COLO668 (cell line): ENCODE measurements at regions not wholly inside any gene's neighbourhood (a gene's known extent, or its start where the extent isn't known, plus 50 kb on each side); places are given as distances from the start of the nearest gene placed in this dataset.
A peak's percentile ranks its signal among the peaks of the same experiment; 100 is the strongest.

ENCODE experiments used
- DNase-seq: peaks from one replicate; lab custom pipeline; 2025; ENCODE audit not compliant: unreplicated experiment; lab: John Stamatoyannopoulos, UW

DNA sequence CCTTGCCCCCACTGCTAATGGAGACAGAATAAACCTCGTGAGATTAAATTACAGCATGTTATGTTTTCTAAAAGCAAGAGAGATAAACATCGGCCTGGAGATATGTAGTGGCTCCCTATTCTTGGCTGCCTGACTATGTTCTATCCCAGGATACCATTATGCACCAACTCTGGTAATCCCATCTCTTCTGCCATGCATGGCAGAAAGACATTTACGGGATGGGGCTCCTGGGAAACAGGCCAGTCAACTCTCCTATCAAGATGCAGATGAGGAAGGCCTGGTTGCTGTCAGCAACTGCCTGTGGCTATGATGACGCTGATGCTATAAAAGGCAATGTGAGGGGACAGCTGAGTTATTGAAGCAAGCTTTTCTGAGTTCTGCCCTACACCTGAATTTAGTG lies 166.2 kb upstream of the VCX3A start:
- DNase-seq: no peak

DNA sequence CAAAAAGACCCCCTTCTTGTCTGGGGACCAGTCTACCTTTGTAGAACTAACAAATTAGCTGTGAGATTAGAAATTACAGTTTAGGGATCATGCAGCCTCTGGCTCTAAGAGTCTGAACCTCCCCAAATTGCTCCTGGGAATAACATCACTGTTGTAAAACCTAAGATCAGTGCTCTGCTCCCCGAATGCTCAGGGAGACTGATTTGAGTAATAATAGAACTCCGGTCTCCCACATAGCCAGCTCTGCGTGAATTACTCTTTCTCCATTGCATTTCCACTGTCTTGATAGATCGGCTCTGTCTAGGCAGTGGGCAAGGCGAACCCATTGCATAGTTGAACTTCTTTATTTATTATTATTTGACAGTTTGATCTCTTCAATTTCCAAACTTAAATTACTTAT lies 160.8 kb upstream of the VCX3A start:
- no peak for DNase-seq

- no peak for DNase-seq
Measured at GRCh38 chrX:6694977-6695376, 160.1 kb upstream of the VCX3A start.

GRCh38 chrX:6694221-6694620 lies 159.3 kb upstream of the VCX3A start:
- DNase-seq: no peak

DNA sequence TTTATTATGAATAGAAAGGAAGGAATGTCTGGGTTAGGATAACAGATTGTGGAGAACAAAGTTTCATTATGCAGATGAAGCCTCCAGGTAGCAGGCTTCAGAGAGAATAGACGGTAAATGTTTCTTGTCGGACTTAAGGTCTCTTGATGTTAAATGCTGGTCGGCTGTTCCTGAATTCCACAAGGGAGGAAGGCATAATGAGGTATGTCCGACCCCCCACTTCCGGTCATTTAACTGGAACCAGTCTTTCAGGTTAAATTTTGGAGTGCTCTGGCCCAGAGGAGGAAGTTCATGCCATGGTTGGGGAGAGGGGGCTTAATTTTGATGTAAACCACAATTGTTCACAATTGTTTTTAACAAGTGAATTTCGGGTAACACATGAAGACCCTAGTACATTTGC lies 158.1 kb upstream of the VCX3A start:
- no peak for DNase-seq

- DNase-seq: no peak
Measured at GRCh38 chrX:6685489-6685888, 150.6 kb upstream of the VCX3A start.

DNA sequence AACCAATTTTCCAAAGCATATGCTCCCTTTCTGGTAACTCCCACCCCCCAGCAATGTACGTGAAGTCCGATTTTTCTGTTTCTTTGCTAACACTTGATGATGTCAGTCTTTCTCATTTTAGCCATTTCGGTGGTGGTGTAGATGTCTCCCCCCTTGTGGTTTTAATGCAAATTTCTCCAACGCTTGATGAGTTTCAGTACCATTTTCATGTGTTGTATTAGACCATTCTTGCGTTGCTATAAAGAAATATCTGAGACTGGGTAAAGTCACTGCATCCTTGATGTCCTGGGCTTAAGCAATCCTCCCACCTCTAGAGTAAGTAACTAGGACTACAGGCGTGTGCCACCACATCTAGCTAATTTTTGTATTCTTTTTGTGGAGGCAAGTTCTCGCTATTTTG lies 148.4 kb upstream of the VCX3A start:
- DNase-seq: no peak

DNA sequence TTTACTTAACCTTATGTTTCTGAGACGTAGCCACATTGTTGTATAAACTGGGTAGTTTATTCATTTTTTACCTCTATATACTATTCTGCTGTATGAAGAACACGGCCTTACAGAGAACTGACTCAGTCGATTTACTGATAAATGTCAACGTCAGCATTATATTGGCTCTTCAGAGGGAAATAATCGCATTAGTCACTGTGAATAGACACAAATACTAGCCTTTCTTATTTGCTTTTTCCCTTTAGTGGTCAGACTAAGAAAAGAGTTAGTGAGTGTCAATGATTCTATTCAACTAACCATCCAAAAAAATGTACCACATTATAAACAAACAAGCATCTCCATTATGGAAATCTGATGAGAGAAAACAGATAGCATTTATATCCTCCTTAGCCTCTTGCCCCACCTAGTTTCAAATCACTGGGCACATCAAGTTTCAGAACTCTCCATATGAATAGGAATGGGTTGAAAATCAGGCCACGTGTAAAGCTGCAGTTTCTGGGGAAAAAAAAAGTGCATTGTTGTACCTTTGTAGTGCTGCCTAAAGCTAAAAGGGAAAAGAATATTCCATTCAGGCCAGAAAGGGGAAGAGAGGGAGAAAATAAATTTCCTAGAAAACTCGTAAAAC lies 146.7 kb upstream of the VCX3A start:
- no peak for DNase-seq

- DNase-seq: no peak
Measured at GRCh38 chrX:6679988-6680387, 145.1 kb upstream of the VCX3A start.

- no peak for DNase-seq
Measured at GRCh38 chrX:6679550-6679949, 144.6 kb upstream of the VCX3A start.

GRCh38 chrX:6678313-6678712 lies 143.4 kb upstream of the VCX3A start:
- DNase-seq: peak; percentile 26

GRCh38 chrX:6674734-6675133 lies 139.8 kb upstream of the VCX3A start:
- DNase-seq: no peak

GRCh38 chrX:6667048-6667768 lies 132.3 kb upstream of the VCX3A start:
- DNase-seq: peak; percentile 5

DNA sequence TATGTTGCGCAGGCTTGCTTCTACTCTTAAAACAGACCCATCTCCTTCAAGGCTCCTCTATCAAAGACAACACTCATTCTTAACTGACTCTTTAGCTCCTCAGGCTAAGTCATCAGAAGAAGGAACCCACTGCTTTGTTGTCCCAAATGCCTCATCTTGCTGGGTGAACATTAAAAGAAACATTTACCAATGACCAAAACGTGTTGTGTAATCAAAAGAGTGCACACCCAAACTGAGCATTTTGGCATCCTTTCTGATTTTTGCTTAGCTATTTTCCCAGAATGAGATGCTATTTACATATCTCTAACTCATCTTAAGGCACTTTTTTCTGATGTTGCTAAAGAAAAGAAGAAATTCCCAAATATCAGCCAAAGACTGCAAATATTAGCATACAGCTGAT lies 131.7 kb upstream of the VCX3A start:
- no peak for DNase-seq

DNA sequence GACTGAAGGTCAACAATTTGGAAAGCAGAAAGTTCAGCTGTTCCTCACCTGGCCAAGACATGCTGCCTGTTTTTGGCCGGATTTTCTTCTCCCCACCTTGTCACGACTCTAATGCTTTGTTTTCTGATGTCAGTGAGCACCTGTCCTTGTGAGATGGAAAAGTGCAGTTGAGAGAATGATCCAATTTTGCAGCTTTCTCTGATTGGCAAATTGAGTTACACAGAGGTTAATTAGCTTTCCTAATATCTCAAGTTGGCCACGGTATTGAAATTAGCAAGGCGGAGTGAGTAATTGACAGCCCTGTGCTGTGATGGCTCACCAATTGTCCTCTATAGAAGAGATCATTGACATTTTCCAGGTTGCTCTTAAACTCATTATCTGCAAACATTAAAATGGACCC lies 126.8 kb upstream of the VCX3A start:
- no peak for DNase-seq

DNA sequence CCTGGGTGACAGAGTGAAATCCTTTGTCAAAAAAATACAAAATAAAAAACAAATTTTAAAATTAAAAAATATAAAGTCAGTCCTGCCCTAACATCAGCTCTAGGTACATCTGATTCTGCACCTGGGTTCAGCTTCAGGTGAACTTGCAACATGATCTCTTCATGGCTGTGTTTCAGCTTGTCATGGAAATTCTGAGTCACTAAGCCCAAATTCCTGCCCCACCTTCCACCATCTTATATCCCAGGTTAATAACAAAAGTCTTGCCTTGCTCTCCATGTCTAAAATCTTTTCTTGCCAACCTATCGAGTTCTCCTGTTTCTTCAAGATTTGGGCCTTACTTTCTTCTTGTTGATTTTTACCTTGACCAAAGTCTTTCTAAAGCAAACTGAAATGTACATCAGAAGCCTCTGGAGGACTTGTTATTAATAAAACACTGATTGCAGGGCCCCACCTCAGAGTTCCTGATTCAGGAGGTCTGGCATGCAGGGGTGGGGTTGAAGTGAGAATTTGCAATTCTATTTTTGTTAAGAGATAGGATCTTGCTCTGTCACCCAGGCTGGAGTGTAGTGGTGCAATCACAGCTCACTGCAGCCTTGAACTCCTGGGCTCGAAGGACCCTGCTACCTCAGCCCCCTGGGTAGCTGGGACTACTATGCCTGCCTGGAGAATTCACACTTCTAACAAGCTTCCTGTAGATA lies 125.8 kb upstream of the VCX3A start:
- no peak for DNase-seq

- no peak for DNase-seq
Measured at GRCh38 chrX:6645216-6645615, 110.3 kb upstream of the VCX3A start.

DNA sequence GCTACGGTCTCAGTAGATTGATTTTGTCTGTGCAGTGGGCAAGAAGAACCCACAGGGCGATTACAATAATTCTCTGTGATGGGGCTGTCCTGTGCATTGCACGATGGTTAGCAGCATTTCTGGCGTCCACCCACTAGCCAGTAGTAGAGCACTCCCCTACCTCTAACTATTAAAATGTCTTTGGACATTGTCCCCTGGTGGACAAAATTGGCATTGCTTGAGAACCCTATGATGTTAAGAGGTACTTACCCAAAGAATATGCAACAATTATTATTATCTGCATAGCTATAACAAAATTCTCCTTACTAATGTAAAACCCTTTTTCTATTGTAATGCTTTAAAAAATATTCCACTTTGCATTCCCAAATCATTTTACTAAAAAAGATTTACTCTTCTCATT lies 109.5 kb upstream of the VCX3A start:
- DNase-seq: peak; percentile 0

DNA sequence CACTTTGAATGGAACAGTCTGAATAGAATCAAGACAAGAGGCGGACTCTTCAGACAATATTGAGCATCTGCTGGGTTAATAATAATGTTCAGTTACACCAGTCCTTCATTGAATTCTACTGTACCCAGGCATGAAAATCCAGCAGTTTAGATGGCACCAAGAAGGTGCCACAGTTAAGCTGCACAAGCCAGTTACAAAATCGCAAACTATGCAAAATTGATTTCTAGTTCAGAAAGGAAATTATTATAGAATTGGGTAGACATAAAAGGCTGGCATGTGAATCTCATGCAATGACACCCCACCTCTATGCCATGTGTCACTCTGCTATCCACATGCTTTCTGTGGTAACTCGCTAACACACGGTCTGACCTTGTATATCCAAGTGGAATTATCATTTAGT lies 105.8 kb upstream of the VCX3A start:
- no peak for DNase-seq

- DNase-seq: no peak
Measured at GRCh38 chrX:6614506-6614905, 79.6 kb upstream of the VCX3A start.

DNA sequence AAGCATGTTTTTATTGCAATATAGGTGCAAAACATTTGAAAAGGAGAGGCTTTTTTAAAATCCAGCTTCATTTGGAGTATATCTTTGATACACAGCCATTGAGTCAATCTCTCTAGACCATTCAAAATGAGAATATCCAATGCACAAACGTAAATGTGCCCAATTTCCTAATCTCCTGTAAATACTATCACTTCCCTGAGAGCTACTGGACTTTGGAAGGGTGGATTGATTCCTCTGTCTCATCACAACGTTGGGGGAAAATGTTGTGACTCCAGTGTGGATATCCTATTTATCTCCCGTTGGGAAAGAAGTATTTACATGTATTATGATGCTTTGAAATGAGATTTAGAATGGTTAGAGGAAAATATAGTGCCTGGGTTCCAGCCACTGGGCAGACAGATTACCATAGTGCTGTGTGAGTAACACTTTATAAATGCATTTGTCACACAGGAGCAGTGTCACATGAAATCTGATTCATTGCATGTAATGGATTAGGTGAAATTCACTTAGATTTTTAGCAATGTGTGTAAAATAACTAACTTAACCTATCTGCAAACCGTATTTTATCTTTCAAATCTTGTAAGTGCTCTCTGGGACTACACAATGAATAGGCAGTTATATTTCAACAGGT lies 64.4 kb upstream of the VCX3A start:
- no peak for DNase-seq
